Activated T-cell treated with anti-CD3 and anti-CD28 coated beads, Interleukin-2, amount 50 U/mL, for 4 hours (primary cell): ENCODE measurements at regions not wholly inside any gene's neighbourhood (a gene's known extent, or its start where the extent isn't known, plus 50 kb on each side); places are given as distances from the start of the nearest gene placed in this dataset.
"Not testable (repeated sequence)": the region's sequence is repeated elsewhere in the genome, so short reads cannot be mapped to it uniquely, and the experiment has no call there.

ENCODE experiments used
- ATAC-seq, 2 donors: fragments of 200-7000 bp; cut with Tn5 transposase; one replicate each; pipeline ENCODE4 v1.10.0; 2021
- DNase-seq: peaks from one replicate; pipeline ENCODE4 v3.0.0-alpha.2; 2020
- H3K27me3 Mint-ChIP-seq: one replicate; pipeline ENCODE4 v1.8.0; 2021; ENCODE audit warnings: low read depth, mixed read lengths
- H3K36me3 Mint-ChIP-seq: one replicate; pipeline ENCODE4 v1.8.0; 2022; ENCODE audit warnings: mixed read lengths; ENCODE audit not compliant: insufficient read depth
- H3K4me1 Mint-ChIP-seq: one replicate; pipeline ENCODE4 v1.8.0; 2021; ENCODE audit warnings: low read depth, mixed read lengths
- H3K4me3 Mint-ChIP-seq: one replicate; pipeline ENCODE4 v1.8.0; 2021; ENCODE audit warnings: mild to moderate bottlenecking, moderate library complexity, mixed read lengths
- H3K9me3 Mint-ChIP-seq: one replicate; pipeline ENCODE4 v1.8.0; 2021; ENCODE audit warnings: mixed read lengths

DNA sequence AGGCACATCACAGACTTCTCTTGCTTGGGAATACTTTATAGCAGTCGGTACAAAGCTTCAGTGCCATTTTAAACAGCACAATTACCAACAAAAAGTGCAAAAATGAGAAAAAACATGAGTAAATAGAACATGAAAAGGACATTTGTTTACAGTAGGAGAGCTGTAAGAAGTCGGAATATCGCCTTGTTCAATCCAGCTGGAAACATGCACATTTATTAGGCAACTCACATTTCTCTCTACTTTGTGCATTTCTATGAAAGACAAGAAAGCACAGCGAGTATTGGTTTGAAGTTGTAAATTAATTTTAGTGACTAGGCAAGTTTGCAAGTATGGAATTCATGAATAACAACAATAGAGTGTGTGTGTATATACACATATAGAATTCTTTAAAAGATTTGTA, 484.7 kb downstream of the DACH1 start:
- Mint-ChIP-seq H3K4me1 (no peaks in the 10 kb centered on the region), H3K4me3 (no peak overlapping the region), H3K27me3 (no peaks in the 10 kb centered on the region), H3K36me3 (no peaks in the 10 kb centered on the region), H3K9me3 (peaks cover 5% of the 10 kb centered on the region)
- DNase-seq (no peak), ATAC-seq (no peak)

DNA sequence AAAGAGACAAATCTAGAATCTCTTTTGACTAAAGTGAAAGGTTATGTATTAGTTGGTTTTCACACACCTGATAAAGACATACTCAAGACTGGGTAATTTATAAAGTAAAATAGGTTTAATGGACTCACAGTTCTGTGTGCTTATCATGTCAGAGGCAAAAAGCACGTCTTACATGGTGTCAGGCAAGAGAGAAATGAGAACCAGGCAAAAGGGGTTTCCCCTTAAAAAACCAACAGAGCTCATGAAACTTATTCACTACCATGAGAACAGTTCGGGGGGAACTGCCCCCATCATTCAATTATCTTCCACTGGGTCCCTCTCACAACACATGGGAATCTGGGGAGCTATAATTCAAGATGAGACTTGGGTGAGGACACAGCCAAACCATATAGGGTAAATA, 486.8 kb downstream of the DACH1 start:
- no peak for DNase-seq
- Mint-ChIP-seq H3K4me3 (no peak overlapping the region), H3K9me3 (peaks cover 5% of the 10 kb centered on the region), H3K27me3 (no peaks in the 10 kb centered on the region), H3K36me3 (no peaks in the 10 kb centered on the region), H3K4me1 (no peaks in the 10 kb centered on the region)
- no peak for ATAC-seq

DNA sequence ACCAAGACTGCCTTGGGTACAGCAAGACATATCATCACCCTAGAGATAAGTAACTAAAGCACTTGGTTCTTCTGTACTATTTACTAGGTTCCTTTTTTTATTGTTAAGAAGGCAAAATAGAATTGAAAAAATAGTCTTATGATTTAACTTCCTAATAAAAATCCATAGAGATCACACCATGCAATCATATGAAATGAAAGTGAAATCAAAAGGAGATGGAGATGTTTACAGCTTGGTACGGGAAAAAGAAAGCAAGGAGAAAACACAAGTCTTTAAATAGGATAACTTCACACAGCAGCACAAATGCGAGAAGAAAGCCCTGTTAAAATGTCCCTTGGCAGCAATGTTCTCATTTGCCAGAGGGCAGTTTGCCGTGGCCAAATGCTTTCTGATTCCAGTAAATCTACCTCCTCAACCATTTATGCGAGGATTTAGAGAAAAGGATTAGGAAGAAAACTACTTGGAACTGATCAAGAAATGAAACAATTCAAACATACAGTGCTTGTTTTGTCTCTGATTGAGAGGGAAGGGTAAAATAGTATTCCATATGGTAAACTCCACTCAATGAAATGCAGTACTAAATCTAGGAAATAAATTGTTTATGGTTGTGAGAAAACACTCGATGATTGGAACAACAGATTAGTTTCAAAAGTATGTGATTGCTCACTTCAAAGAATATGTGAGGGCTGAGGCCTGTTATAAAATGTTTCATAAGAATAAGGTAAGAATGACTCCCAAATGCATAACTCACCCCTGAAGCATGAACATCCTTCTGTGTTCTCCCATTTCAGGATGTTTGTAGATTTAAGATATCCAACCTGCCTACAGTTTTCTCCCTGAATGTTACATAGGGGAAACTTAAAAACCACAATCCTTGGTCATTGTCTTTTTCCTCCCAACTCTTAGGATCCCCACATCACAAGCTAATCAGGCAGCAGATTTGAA, 487.8 kb downstream of the DACH1 start:
- Mint-ChIP-seq H3K9me3 (peaks cover 5% of the 10 kb centered on the region), H3K27me3 (no peaks in the 10 kb centered on the region), H3K36me3 (no peaks in the 10 kb centered on the region)

DNA sequence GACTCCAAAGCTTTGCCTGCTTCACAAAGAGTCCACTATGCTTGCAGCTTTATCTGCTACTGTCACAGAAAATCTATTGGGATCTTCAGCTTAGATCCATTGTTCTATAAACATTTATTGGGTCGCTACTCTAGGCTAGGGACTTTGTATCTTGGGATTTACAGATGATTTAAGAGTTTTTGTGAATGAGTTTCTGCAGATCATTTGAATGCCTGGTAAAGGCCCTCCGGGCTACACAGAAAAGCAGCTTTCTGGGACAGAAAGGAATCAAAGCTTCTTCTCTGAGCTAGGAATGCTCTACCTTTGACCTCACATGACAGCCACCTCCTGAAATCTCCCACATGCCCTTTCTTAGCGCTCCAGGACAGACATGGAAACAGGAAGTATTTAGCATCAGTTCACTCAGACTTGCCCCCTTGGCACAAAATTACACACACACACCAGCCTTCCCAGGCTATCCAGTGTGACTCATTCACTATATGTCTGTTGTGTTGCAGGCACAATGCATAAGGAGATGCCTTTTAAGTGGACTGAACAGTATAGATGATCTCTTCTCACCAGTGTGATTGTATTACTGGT, 492.4 kb downstream of the DACH1 start:
- DNase-seq (no peak), ATAC-seq (no peak)
- Mint-ChIP-seq H3K4me1 (no peaks in the 10 kb centered on the region), H3K9me3 (no peaks in the 10 kb centered on the region), H3K4me3 (no peak overlapping the region), H3K27me3 (no peaks in the 10 kb centered on the region), H3K36me3 (no peaks in the 10 kb centered on the region)

More for the DNA sequence above, 487.8 kb downstream of the DACH1 start:
- H3K4me1 Mint-ChIP-seq: no peaks in the 10 kb centered on the region
- DNase-seq (no peak), ATAC-seq (no peak)
- no peak overlapping the region for H3K4me3 Mint-ChIP-seq

DNA sequence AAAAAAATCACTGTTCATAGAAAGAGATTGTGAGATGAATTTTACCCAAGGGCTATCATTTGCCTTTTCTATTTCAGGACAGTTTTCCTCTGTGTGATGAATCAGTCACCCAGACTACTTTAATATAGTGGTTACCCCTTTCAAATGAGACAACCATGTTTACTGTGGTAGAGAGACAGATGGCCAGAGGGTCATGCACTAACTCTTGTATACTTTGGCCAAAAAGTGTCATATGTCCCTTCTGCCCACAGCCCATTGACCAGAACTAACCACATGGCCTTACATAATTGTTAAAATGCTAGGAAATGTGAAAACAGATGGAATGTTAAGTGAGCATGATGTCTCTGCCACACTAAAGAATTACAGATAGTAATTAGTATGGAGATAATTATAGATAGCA, 498.7 kb downstream of the DACH1 start:
- no peak overlapping the region for H3K4me3 Mint-ChIP-seq
- no peaks in the 10 kb centered on the region for H3K4me1 Mint-ChIP-seq
- no peaks in the 10 kb centered on the region for H3K27me3 Mint-ChIP-seq
- DNase-seq (no peak), ATAC-seq (no peak)
- H3K9me3 Mint-ChIP-seq: no peaks in the 10 kb centered on the region
- H3K36me3 Mint-ChIP-seq: no peaks in the 10 kb centered on the region

DNA sequence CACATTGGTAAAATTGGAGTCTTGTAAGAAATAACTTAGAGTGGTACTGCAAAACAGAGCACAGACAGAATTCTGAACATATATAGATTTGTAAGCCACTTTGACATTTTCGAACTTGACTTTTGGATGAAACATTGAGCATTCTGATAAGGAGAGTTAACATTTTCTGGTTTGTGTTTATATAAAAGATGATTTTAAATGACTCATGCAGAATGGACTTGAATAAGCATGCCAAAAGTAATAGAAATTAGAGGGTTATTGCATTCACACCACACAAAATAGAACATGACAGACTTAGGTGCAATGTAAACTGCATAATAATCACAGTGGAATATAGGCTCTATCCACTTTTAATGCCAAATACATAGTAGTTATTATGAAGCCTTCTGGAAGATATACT, 507.0 kb downstream of the DACH1 start:
- DNase-seq (no peak), ATAC-seq (no peak)
- Mint-ChIP-seq H3K9me3 (peaks cover 9% of the 10 kb centered on the region), H3K36me3 (no peaks in the 10 kb centered on the region), H3K4me3 (no peak overlapping the region), H3K27me3 (no peaks in the 10 kb centered on the region), H3K4me1 (no peaks in the 10 kb centered on the region)

DNA sequence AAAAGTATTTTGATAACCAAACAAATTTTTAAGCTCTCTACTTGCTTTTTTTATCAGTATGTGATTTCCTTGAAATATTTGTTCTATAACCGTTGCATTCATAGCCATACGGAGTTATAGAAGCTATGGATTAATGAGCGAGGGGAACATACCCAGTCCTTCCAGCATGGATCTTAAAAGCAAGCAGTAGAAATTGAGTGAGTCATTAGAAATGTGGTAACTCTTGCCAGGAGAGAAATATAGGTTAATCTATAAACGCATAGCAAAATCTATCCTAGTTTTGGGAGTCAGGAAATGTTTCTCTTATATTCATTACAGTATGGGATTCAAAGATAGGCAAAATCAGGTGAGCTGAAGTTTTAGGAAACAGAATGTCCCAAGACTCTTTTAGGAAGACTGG, 507.4 kb downstream of the DACH1 start:
- Mint-ChIP-seq H3K36me3 (no peaks in the 10 kb centered on the region), H3K4me3 (no peak overlapping the region), H3K27me3 (no peaks in the 10 kb centered on the region), H3K4me1 (no peaks in the 10 kb centered on the region), H3K9me3 (peaks cover 9% of the 10 kb centered on the region)
- ATAC-seq: no peak
- DNase-seq: no peak

DNA sequence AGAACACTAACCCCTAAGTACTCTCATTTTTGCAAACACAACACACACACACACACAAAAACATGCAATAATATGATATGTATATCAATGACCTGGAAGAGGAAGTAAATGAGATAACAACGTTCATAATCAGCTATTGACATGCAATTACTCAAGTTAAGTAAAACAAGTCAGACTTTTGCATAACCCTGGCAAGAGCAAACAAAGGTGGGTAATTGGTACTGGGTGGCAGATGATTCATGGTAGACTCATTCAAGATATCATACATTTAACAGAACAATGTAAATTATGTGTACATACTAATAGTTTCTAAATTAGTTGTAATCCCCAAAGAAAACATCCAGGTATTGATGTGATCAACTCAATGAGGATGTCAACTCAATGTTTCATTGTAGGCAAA, 508.8 kb downstream of the DACH1 start:
- Mint-ChIP-seq H3K9me3 (peaks cover 9% of the 10 kb centered on the region), H3K4me3 (no peak overlapping the region), H3K36me3 (no peaks in the 10 kb centered on the region), H3K4me1 (no peaks in the 10 kb centered on the region), H3K27me3 (no peaks in the 10 kb centered on the region)
- no peak for ATAC-seq
- DNase-seq: no peak

DNA sequence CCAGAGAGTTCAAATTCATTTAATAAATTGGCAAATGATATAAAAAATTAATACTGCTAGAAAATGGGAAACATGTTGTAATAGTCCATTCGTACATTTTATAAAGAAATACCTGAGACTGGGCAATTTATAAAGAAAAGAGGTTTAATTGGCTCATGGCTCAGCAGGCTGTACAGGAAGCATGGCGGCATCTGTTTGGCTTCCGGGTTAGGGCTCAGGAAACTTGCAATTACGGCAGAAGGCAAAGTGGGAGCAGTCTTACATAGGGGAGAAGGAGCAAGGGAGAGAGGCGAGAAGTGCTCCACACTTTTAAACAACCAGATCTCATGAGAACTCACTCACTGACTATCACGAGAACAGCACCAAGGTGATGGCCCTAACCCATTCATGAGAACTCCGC, 512.0 kb downstream of the DACH1 start:
- H3K4me1 Mint-ChIP-seq: no peaks in the 10 kb centered on the region
- H3K36me3 Mint-ChIP-seq: no peaks in the 10 kb centered on the region
- DNase-seq: no peak
- H3K4me3 Mint-ChIP-seq: no peak overlapping the region
- H3K27me3 Mint-ChIP-seq: no peaks in the 10 kb centered on the region
- H3K9me3 Mint-ChIP-seq: peaks cover 9% of the 10 kb centered on the region
- ATAC-seq: no peak

DNA sequence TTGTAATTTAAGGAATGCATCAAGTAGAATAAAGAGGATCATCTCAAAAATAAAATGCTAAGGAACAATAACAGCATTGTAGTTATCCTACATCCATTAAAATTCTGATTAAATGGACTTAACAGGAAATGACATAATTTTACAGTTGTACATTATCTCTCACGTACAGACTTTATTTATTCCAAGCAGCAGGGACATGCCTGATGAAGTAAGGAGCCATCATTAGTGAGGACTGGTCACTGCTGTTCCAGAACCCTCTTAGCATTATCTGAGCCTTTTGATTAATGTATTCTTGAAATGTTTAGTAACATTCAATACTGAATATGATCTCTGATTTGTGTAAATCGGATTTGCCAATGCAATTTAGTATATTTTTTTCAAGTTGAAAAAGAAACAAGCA, 516.1 kb downstream of the DACH1 start:
- Mint-ChIP-seq H3K9me3 (no peaks in the 10 kb centered on the region), H3K36me3 (no peaks in the 10 kb centered on the region), H3K4me3 (no peak overlapping the region), H3K27me3 (no peaks in the 10 kb centered on the region), H3K4me1 (no peaks in the 10 kb centered on the region)
- ATAC-seq (no peak), DNase-seq (no peak)

DNA sequence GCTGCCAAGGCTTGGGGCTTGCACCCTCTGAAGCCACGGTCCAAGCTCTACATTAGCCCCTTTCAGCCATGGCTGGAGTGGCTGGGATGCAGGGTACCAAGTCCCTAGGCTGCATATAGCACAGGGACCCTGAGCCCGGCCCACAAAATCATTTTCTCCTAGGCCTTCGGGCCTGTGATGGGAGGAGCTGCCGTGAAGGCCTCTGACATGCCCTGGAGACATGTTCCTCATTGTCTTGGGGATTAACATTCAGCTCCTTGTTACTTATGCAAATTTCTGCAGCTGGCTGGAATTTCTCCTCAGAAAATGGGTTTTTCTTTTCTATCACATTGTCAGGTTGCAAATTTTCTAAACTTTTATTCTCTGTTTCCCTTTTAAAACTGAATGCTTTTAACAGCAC, 521.1 kb downstream of the DACH1 start:
- not testable (repeated sequence) for H3K4me3 Mint-ChIP-seq, H3K27me3 Mint-ChIP-seq, ATAC-seq, H3K9me3 Mint-ChIP-seq, H3K36me3 Mint-ChIP-seq, H3K4me1 Mint-ChIP-seq, DNase-seq

DNA sequence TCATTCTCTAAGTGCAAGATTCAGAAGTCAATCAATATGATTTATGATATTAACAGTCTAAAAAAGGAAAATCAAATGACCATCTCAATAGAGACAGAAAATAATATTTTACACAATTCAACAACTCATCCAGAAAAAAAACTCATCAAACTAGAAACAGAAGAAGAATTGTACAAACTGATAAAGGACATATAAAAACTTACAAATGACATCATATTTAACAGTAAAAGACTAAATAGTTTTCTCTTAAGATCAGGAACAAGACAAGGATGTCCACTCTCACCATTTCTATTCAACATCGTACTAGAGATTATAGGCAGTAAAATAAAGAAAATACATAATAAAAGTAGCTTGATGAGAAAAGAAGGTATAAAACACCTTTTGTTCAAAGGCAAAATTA, 527.3 kb downstream of the DACH1 start:
- no peaks in the 10 kb centered on the region for H3K9me3 Mint-ChIP-seq
- no peaks in the 10 kb centered on the region for H3K27me3 Mint-ChIP-seq
- H3K36me3 Mint-ChIP-seq: no peaks in the 10 kb centered on the region
- no peak for DNase-seq
- ATAC-seq: no peak
- H3K4me3 Mint-ChIP-seq: no peak overlapping the region
- no peaks in the 10 kb centered on the region for H3K4me1 Mint-ChIP-seq

DNA sequence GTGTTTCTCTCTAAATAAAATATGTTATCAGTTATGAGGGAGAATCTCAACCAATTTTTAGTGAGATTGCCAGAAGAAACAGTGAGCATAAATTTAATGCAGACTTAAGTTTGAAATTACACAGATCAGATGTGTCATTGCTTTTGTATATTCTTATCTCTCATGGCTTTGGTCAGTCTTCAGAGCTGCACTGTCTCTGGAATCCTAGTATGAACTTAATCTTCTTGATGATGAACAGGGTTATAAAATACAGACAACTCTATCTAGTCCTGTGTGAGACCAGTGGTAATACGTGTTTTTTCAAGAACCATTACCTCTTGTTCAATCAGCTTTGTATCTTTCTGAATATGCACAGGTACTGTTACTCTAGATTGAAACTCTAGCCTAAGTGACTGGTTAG, 528.0 kb downstream of the DACH1 start:
- Mint-ChIP-seq H3K36me3 (no peaks in the 10 kb centered on the region), H3K4me3 (no peak overlapping the region), H3K9me3 (no peaks in the 10 kb centered on the region), H3K27me3 (no peaks in the 10 kb centered on the region), H3K4me1 (no peaks in the 10 kb centered on the region)
- ATAC-seq (no peak), DNase-seq (no peak)

DNA sequence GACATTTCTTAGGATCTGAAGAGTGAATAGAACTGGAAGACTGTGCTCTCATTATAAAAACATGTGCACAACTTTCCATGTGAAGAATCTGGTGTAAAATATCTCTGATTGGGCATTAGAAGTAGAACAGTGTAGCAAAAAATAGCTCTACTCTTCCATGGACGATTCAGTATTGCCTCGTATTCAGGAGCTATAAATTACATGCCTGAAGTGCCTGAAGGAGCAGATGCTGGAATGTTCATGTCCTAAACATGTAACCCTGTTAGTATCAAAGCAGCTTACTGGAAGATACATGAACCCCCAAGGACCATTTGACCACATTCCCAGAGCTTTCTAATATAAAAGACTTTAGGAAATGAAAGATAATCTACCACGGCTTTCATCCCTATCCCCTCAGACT, 528.9 kb downstream of the DACH1 start:
- H3K4me1 Mint-ChIP-seq: no peaks in the 10 kb centered on the region
- no peak for DNase-seq
- H3K27me3 Mint-ChIP-seq: no peaks in the 10 kb centered on the region
- H3K9me3 Mint-ChIP-seq: no peaks in the 10 kb centered on the region
- H3K36me3 Mint-ChIP-seq: no peaks in the 10 kb centered on the region
- H3K4me3 Mint-ChIP-seq: no peak overlapping the region
- no peak for ATAC-seq

DNA sequence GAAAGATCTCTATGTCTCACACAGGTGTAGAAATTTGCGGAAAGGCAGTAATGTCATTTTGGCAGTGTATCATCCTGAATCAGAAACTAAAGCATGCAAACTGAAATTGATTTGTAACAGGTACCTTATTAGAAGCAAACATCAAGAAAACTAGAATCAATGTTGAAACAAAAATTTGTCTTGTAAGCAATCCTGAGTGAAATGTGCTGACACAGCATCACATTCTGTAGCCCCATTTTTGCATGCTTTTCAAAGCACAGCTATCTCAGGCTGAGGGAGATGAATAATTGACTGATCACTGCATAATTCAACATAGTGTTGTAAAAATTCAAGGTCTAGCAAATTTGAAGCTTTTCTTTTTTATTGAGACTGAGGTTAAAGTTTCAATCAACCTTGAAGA, 539.7 kb downstream of the DACH1 start:
- ATAC-seq (no peak), DNase-seq (no peak)
- Mint-ChIP-seq H3K4me3 (no peak overlapping the region), H3K9me3 (no peaks in the 10 kb centered on the region), H3K4me1 (no peaks in the 10 kb centered on the region), H3K36me3 (no peaks in the 10 kb centered on the region), H3K27me3 (peaks cover 6% of the 10 kb centered on the region)
